HG02840 (cell line): ENCODE measurements at regions not wholly inside any gene's neighbourhood (a gene's known extent, or its start where the extent isn't known, plus 50 kb on each side); places are given as distances from the start of the nearest gene placed in this dataset.

ENCODE experiments used
- ATAC-seq: cut with Tn5 transposase; IDR thresholded peaks from one replicate; pipeline ENCODE4 v1.9.1; 2021; ENCODE audit warnings: mild to moderate bottlenecking, moderate library complexity, moderate number of reproducible peaks; ENCODE audit not compliant: unreplicated experiment, low FRiP score

DNA sequence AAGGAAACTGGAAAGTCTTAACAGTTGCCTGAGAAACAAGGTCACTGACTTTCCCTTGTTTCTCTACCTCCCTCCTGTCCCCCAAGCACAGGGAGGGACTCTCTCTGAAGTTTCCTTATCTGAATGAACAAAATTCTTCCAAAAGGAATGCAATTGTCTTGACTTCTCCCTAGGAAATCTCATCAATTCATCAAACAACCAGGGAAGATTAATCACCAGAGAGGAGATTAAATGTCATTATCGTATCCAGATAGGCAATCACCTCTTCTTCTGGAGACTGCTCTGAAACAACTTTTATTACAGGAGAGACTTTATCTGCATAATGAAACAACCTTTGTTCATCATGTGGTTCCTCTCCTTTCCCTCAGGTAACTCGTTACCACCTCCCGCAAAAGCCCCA lies 431.4 kb downstream of the SLC16A7 start:
- no peak for ATAC-seq

DNA sequence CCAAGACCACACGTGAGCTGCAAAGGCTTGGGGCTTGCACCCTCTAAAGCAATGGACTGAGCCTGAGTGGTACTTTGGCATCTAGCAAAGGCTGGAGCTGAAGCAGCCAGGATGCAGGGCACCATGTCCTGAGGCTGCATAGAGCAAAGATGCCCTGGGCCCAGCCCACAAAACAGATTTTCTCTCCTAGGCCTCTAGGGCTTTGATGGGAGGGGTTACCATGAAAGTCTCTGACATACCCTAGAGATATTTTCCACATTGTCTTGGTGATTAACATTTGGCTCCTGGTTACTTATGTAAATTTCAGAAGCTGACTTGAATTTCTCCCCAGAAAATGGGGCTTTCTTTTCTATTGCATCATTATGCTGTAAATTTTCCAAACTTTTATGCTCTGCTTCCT lies 438.3 kb downstream of the SLC16A7 start:
- no peak for ATAC-seq

- ATAC-seq: no peak
These were observed 440.0 kb downstream of the SLC16A7 start for GRCh38 chr12:60035835-60036234.

GRCh38 chr12:60042835-60043234 lies 447.0 kb downstream of the SLC16A7 start:
- ATAC-seq: no peak

GRCh38 chr12:60043236-60043635 lies 447.4 kb downstream of the SLC16A7 start:
- no peak for ATAC-seq

- ATAC-seq: no peak
These were observed 456.7 kb downstream of the SLC16A7 start for GRCh38 chr12:60052483-60052882.

DNA sequence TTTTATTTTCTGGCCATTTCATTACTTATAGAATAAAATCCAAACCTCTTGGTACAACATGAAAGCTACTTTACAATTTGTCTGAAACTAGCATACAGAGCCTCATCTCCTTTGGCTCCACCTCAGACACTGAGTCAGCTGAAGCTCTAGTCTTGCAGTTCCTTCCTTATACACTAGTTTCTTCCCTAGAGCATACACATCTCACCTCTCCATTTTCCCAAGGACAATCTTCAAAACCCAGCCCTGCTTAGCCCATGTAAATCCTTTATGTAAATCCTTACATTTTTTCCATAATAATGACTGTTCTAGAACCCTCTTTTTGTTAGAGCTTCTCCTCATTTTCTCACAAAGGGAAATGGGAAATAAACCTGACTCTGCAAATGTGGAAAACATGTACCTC lies 463.4 kb downstream of the SLC16A7 start:
- no peak for ATAC-seq

GRCh38 chr12:60066655-60067054 lies 470.8 kb downstream of the SLC16A7 start:
- ATAC-seq: no peak

- ATAC-seq: no peak
These were observed 474.7 kb downstream of the SLC16A7 start for GRCh38 chr12:60070552-60070951.

DNA sequence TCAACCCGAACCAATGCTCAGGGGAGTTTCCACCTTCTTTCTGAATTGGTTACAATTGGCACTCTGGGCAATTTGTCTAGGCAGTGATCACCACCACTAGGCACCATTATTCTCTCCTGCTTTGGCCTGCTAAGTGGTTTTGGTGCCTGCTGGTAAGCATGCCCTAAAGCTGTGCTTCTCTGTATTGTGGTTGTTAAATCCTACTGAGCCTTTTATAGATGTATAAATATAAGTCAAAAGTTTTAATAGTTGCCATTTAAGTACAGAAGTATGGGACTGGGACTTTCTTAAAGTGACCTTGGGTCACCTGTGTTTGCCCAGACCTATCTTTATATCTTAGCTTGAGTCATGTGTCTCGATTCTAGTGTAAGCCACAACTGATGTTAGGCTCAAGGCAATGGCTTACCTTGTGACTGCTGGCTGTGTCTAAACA lies 475.9 kb downstream of the SLC16A7 start:
- ATAC-seq: no peak

GRCh38 chr12:60072911-60073310 lies 477.1 kb downstream of the SLC16A7 start:
- ATAC-seq: no peak

DNA sequence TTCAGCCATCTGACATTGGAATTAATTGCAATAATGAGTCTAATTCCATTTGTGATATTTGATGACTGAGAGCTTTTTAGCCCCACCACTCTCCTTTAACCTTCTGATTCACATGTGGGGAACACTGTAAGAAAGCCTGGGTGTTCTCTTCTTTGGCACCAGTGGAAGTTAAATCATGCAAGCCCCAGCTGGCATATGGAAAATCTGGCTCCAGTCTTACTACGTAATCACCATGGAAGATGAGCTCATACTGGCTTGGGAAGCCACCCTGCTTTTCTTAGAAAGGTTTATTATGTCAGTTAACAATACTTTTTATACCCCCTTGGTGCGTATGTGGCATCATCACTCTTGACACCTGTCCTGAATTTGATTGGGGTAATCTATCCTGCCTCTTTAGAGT lies 479.3 kb downstream of the SLC16A7 start:
- ATAC-seq: no peak

- no peak for ATAC-seq
These were observed 482.2 kb downstream of the SLC16A7 start for GRCh38 chr12:60078026-60078425.

GRCh38 chr12:60093428-60093827 lies 497.6 kb downstream of the SLC16A7 start:
- ATAC-seq: no peak

DNA sequence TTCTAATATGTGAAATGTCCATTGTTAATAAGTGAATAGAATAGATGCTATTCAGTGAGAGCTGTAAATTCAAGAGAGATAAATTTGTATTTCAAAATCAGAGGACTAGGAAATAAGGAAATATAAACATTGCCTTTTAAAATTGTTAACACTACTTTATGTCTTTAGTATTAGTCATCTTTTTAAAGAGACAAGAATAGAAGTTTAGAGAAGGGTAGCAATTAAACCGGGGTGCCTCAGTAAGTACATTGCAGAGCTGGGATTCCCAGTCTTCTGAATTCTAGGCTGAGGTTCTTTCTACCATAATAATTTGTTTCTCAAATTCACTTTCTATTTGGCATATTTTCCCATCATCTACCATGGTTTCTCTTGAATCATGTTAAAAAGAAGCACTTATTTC lies 498.6 kb downstream of the SLC16A7 start:
- ATAC-seq: no peak

DNA sequence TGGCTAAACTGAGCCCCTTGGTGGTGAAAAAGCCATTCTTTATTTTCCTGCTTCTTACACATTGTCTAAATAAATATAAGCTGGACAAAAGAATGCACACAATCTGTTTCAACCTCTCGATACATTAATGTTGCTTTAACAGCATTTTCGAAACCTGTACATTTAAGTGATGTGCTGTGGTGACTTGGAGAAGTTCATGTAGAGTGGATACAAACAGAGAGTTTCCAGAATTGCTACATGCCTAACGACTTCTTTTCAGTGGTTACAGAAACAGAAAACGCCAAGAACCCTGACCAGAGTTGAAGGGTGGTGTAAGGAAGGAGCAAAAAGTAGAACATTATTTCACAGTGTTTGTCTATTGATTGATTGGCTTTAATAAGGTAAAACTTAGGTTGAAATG lies 500.9 kb downstream of the SLC16A7 start:
- no peak for ATAC-seq

DNA sequence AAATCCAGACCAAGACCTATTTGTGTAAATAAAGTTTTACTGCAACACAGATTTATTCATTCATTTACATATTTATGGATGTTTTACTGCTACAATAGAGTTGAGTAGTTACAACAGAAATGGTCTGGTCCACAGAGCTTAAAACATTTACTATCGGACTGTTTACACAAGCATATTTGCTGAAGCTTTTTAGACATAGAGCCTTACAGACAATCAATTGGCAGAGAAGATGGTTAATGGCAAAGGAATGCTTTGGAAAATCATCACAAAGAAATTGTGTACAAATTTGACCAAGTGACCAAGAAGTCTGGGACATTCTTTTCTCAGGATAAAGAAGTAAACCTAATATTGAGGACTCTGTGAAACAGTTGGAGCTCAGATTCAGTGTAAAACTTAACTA lies 504.3 kb downstream of the SLC16A7 start:
- no peak for ATAC-seq

DNA sequence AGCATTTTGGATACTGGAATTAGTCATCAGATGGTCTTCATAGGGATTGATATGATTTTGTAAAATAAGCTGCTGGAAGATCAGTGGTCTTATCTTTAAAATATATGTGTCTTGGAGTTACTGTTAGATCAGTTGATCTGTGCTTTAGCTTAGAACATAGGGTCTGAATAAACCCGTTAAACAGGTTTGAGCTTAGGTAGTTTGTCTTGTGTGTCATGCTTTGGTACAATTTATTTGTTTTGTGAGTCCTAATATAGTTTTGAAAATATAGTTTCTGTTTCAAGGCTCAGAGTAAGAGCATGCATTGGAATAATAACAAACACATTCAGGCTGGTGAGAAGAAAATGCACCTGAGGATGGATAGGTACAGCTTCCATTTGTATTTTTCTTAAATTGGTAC lies 505.0 kb downstream of the SLC16A7 start:
- ATAC-seq: no peak

- no peak for ATAC-seq
These were observed 505.9 kb downstream of the SLC16A7 start for GRCh38 chr12:60101715-60102114.

DNA sequence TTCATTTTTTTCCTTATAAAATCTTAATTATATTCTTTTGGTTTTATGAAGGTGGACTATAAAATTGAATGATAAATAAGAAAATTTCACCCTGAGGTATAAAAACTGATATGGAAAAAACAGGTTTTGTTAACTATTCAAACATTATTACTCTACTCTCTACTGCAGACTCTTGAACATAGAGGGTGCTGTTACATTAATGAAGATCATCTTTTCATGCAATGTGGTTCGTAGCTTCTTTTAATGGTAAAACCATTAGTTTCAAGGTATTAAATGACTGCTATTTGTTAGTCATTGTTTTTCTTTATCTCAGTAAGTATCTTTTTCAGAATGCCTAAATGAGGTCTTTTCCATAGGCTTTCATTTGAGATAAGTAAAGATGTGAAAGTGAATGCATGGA lies 510.4 kb downstream of the SLC16A7 start:
- ATAC-seq: no peak

- ATAC-seq: no peak
These were observed 512.2 kb downstream of the SLC16A7 start for GRCh38 chr12:60107992-60108391.

- ATAC-seq: no peak
These were observed 516.2 kb downstream of the SLC16A7 start for GRCh38 chr12:60112063-60112462.

DNA sequence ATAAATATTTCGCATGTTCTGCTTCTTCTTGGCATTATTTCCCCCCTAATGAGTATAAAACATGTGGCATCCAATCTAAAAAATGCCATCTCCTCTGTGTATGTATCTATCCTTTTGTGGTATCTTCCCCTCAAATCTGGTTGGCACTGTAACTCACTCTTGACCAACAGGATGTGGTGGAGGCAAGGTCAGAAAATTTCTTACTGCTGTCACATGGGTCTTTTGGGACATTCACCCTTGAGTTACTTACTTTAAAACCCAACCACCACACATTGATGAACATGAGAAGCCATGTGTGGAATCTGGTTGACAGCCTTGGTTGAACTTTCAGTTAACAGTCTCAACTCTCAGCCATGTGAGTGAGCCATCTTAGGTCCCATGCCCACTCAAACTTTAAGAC lies 516.9 kb downstream of the SLC16A7 start:
- no peak for ATAC-seq
